Fibroblast of villous mesenchyme (primary cell): ENCODE measurements at regions not wholly inside any gene's neighbourhood (a gene's known extent, or its start where the extent isn't known, plus 50 kb on each side); places are given as distances from the start of the nearest gene placed in this dataset.
"Not testable (repeated sequence)": the region's sequence is repeated elsewhere in the genome, so short reads cannot be mapped to it uniquely, and the experiment has no call there.

Experiments used
- DNase-seq: peaks from one replicate; pipeline ENCODE4 v3.0.0-alpha.2; 2010; ENCODE audit warnings: low read depth
- H3K4me3 ChIP-seq: 2 replicates; pipeline ENCODE4 v1.5.1; 2011; ENCODE audit warnings: low read depth, mild to moderate bottlenecking, low read length
- TF ChIP-seq, protein P1 (sequence below): IDR thresholded peaks from 2 replicates; pipeline ENCODE4 v1.5.1; 2012; ENCODE audit warnings: low read depth, mild to moderate bottlenecking, low read length; ENCODE audit not compliant: insufficient read depth

DNA sequence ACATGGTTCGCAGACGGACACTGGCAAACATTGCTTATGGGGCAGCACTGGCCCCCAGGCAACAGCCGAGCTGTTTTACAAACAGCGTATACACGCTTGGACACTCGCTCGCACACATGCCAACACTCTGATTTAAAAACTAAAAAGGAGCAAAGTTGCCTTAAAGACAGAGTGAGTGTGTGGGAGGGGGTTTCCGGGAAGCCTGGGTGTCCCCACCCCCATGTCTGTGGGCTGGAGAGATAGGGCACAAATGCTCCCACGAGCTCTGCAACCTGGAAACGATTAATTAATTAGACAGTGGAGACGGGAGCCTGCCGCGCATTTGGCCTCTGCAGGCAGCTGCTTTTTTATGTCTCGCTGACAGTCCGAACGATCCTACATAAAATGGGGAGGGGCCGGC lies 107.9 kb upstream of the ZNF469 start:
- no peak overlapping the region for H3K4me3 ChIP-seq
- TF ChIP-seq, protein P1, sequence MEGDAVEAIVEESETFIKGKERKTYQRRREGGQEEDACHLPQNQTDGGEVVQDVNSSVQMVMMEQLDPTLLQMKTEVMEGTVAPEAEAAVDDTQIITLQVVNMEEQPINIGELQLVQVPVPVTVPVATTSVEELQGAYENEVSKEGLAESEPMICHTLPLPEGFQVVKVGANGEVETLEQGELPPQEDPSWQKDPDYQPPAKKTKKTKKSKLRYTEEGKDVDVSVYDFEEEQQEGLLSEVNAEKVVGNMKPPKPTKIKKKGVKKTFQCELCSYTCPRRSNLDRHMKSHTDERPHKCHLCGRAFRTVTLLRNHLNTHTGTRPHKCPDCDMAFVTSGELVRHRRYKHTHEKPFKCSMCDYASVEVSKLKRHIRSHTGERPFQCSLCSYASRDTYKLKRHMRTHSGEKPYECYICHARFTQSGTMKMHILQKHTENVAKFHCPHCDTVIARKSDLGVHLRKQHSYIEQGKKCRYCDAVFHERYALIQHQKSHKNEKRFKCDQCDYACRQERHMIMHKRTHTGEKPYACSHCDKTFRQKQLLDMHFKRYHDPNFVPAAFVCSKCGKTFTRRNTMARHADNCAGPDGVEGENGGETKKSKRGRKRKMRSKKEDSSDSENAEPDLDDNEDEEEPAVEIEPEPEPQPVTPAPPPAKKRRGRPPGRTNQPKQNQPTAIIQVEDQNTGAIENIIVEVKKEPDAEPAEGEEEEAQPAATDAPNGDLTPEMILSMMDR = no peak
- DNase-seq = peak; percentile 50

DNA sequence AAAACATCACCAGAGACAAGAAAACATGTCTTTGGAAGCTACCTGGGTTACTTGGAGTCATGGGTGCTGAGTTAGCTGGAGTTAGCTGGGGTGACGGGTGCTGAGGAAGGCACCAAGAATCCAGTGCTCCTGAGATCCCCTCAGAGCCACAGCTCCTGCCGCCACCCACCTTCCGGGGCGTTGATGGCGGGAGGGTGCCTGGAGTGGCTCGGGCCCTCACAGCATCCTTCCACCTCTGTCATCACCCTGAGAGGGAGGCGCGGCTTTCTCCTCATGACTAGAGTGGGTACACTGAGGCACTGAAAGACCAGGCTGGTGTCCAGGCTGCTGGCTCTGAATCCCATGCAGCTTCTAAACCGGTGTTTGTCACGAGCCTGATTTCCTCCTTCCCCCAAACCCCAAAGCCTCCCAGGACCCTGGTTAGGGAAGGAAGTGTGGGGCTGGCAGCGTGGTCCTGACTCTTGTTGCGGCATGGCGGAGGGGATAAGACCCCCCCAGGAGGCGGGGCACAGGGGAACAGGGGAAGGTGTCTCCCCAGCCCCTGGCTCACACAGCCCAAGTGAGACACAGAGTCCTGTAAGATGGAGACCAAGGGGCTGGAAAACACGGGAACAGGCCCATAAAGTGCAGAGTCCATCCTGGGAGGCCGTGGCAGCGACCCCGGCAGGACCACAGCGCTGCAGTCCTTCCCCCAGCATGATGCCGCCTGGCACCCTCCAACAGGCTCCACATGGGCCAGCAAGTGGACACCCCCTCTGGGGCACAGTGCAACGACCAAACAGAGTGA lies 107.2 kb upstream of the ZNF469 start:
- not testable (repeated sequence) for H3K4me3 ChIP-seq, DNase-seq

DNA sequence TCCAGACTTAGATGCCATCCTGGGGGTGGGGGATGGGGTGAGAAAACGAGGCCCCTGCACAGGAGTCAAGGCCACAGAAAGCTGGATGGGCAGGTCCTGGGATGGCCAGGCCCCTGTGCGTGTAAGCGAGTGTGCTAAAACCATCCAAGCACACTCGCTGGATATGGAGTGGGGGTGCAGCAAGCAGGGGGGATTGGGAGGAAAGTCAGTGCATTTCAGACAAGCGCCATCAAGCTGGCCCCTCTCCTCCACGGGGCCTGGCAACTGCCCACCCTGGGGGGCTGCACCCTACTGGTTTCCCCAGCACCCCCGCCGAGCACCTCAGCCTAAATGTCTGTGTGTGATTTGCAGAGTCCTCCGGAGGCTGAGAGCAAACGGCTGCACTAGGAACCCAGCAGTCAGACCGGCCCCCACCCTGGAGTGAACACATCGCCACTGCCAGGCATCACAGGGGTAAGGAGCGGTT lies 106.6 kb upstream of the ZNF469 start:
- not testable (repeated sequence) for DNase-seq

DNA sequence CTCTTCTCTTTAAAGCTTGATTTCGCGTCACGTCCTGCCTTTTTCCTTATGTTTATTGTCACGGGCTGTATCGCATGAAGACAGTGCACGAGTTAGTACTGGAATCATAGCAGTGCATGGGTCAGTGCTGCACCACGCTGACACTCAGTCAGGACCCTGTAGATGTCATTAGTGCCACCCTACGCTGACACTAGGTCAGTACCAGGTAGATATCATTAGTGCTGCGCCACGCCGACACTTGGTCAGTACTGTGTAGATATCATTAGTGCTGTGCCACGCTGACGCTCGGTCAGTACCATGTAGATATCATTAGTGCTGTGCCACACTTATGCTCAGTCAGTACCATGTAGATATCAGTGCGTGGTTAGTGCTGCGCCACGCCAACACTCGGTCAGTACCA lies 106.2 kb upstream of the ZNF469 start:
- no peak overlapping the region for H3K4me3 ChIP-seq
- no peak for DNase-seq
- TF ChIP-seq, protein P1 = no peak

More for the DNA sequence above, 106.6 kb upstream of the ZNF469 start:
- H3K4me3 ChIP-seq = not testable (repeated sequence)

DNA sequence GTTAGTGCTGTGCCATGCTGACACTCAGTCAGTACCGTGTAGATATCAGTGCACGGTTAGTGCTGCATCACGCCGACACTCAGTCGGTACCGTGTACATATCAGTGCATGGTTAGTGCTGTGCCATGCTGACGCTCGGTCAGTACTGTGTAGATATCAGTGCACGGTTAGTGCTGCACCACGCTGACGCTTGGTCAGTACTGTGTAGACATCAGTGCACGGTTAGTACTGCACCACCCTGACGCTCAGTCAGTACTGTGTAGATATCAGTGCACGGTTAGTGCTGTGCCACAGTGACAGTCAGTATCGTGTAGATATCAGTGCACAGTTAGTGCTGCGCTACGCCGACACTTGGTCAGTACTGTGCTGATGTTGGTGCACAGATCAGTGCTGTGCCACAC lies 102.8 kb upstream of the ZNF469 start:
- no peak overlapping the region for H3K4me3 ChIP-seq
- TF ChIP-seq, protein P1 = no peak
- DNase-seq = no peak

DNA sequence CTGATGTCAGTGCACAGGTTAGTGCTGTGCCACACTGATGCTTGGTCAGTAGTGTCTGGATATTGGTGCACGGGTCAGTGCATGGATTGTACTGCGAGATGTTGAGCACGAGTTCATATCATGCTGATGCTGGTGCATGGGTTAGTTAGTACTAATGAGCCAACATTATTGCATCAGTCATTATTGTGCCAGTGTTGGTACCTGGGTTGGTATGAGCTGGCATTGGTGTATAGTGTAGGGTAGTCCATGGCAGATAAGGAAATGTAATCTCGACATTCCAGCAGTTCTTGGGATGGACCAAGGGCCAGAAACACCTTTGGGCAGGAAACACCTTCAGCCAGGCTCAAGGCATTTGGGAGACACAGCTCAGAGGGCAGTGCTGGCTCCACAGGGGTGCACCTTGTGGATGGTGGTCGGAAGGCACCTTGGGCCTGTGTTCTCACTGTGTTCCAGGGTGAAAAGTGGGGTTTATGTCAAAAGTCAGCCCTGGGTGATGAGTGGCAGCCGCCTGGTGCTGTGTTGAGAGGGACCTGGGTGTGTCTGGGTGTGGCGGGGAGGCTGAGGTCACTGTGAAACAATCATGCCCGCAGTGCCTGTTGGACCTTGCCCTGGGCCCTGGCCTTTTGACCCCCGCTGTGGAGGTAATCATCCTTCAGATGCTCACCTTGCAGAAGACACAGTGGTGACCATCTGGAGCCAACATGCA lies 100.7 kb upstream of the ZNF469 start:
- TF ChIP-seq, protein P1 = no peak
- DNase-seq = no peak
- no peak overlapping the region for H3K4me3 ChIP-seq

DNA sequence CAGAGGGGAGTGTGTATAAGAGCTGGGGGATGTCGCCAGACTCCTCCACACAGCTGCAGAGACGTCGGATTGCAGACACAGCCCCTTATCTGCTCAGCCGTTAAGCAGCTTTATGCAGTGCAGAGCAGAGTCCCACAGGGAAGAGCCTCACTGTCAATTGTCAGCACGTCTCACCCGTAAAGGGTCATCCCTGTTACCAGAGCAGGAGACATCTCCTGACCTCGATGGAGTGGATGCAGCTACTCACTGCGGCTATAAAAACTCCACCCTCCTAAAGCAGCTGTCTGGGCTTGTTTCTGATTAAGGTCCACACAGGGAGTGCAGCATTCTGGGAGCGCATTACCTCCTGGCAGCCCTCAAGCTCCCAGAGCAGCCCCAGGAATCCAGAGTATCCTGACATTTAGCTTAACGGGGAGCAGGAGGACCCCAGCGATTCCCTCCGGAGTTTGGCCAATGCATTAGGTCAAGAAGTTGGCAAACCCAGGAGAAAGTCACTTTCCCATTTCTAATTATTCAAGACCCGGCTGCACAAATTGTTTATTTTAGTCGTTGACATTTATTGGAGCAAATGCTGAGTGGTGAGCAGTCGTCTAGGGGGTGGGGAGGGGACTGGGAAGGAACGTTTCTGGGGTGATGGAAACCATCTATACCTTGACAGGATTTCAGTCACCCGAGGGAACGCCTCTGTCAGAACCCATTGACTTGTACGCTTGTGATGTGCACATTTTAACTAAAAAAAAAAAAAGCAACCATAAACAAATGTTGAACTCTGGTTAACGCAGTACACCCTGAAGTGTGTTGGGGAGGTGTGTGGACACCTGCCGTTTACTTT lies 100.0 kb upstream of the ZNF469 start:
- TF ChIP-seq, protein P1 = no peak
- peak; percentile 91 for DNase-seq
- no peak overlapping the region for H3K4me3 ChIP-seq
